ENCODE measurements at regions not wholly inside any gene's neighbourhood (a gene's known extent, or its start where the extent isn't known, plus 50 kb on each side); places are given as distances from the start of the nearest gene placed in this dataset.

GRCh38 chr1:38265293-38266196 lies 219.0 kb upstream of the POU3F1 start:
- H3K36me3 ChIP-seq (ENCODE audit: insufficient read depth, low read length) = no peaks in the 10 kb centered on the region
- peaks cover 24% of the 10 kb centered on the region for H3K4me1 ChIP-seq (ENCODE audit: insufficient read depth, low read length)
- no peaks in the 10 kb centered on the region for H3K9me3 ChIP-seq (ENCODE audit: control insufficient read depth, insufficient read depth, low read length)
- H3K9ac ChIP-seq (ENCODE audit: low read depth, low read length) = no peak overlapping the region

GRCh38 chr1:38263438-38263837 lies 216.8 kb upstream of the POU3F1 start:
- Histone ChIP-seq H3K4me1 (ENCODE audit: insufficient read depth, low read length) (peaks cover 13% of the 10 kb centered on the region), H3K36me3 (ENCODE audit: insufficient read depth, low read length) (no peaks in the 10 kb centered on the region)

GRCh38 chr1:38261574-38261973 lies 215.0 kb upstream of the POU3F1 start:
- no peak overlapping the region for H3K9ac ChIP-seq (ENCODE audit: low read depth, low read length)
- H3K4me1 ChIP-seq (ENCODE audit: insufficient read depth, low read length) = peaks cover 3% of the 10 kb centered on the region; the same call in 1 of the 2 replicates
- H3K9me3 ChIP-seq (ENCODE audit: control insufficient read depth, insufficient read depth, low read length) = no peaks in the 10 kb centered on the region

More at GRCh38 chr1:38263438-38263837, 216.8 kb upstream of the POU3F1 start:
- Histone ChIP-seq H3K9ac (ENCODE audit: low read depth, low read length) (no peak overlapping the region), H3K9me3 (ENCODE audit: control insufficient read depth, insufficient read depth, low read length) (no peaks in the 10 kb centered on the region)

GRCh38 chr1:38258085-38258627 lies 211.6 kb upstream of the POU3F1 start:
- H3K9me3 ChIP-seq (ENCODE audit: control insufficient read depth, insufficient read depth, low read length) = no peaks in the 10 kb centered on the region
- H3K36me3 ChIP-seq (ENCODE audit: insufficient read depth, low read length) = no peaks in the 10 kb centered on the region
- H3K9ac ChIP-seq (ENCODE audit: low read depth, low read length) = no peak overlapping the region
- H3K4me1 ChIP-seq (ENCODE audit: insufficient read depth, low read length) = no peaks in the 10 kb centered on the region

More at GRCh38 chr1:38261574-38261973, 215.0 kb upstream of the POU3F1 start:
- no peaks in the 10 kb centered on the region for H3K36me3 ChIP-seq (ENCODE audit: insufficient read depth, low read length)

GRCh38 chr1:38257374-38257773 lies 210.8 kb upstream of the POU3F1 start:
- no peaks in the 10 kb centered on the region for H3K9me3 ChIP-seq (ENCODE audit: control insufficient read depth, insufficient read depth, low read length)
- no peaks in the 10 kb centered on the region for H3K36me3 ChIP-seq (ENCODE audit: insufficient read depth, low read length)
- no peak overlapping the region for H3K9ac ChIP-seq (ENCODE audit: low read depth, low read length)
- no peaks in the 10 kb centered on the region for H3K4me1 ChIP-seq (ENCODE audit: insufficient read depth, low read length)

DNA sequence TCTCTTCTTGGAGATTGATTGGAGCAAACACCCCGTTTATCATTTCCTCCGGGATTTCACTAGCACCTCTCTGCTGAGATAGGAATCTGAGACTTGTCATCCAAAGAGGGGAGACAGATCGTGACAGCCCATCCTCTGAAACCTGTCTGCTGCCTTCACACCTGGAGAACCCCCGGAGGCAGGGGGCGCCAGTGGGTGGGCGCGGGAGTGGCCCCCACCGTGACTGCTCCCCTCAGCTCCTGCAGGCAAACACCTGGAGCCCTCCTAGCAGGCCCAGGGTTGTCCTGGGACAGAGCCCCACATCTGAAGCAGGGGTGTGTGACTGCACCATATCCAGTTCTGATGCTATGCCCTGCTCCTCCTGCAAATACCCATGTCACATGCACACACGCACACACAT lies 209.5 kb upstream of the POU3F1 start:
- Histone ChIP-seq H3K9me3 (ENCODE audit: control insufficient read depth, insufficient read depth, low read length) (no peaks in the 10 kb centered on the region), H3K4me1 (ENCODE audit: insufficient read depth, low read length) (no peaks in the 10 kb centered on the region), H3K9ac (ENCODE audit: low read depth, low read length) (no peak overlapping the region), H3K36me3 (ENCODE audit: insufficient read depth, low read length) (no peaks in the 10 kb centered on the region)

- Histone ChIP-seq H3K9me3 (ENCODE audit: control insufficient read depth, insufficient read depth, low read length) (no peaks in the 10 kb centered on the region), H3K4me1 (ENCODE audit: insufficient read depth, low read length) (no peaks in the 10 kb centered on the region), H3K36me3 (ENCODE audit: insufficient read depth, low read length) (no peaks in the 10 kb centered on the region), H3K9ac (ENCODE audit: low read depth, low read length) (no peak overlapping the region)
Measured at GRCh38 chr1:38253314-38253713, 206.7 kb upstream of the POU3F1 start.

DNA sequence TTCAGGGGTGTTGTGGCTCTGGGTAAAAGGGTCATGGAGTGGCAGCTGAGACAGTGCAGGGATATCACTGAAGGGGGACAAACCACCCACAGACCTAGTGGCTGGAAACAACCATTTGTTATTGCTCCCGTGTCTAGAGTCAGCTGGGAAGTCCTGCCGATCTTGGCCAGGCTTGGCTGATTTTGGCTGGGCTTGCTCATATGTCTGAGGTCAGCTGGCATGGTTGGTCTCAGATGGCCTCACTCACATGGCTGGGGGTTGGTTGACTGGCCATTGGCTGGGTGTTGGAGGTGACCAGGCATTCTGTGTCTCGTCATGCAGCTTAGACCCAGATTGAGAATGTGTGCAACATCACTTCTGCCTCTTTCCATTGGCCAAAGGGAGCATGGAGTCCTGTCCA lies 203.8 kb upstream of the POU3F1 start:
- Histone ChIP-seq H3K4me1 (ENCODE audit: insufficient read depth, low read length) (peaks cover 7% of the 10 kb centered on the region; the same call in 1 of the 2 replicates), H3K9ac (ENCODE audit: low read depth, low read length) (no peak overlapping the region), H3K36me3 (ENCODE audit: insufficient read depth, low read length) (no peaks in the 10 kb centered on the region), H3K9me3 (ENCODE audit: control insufficient read depth, insufficient read depth, low read length) (no peaks in the 10 kb centered on the region)

DNA sequence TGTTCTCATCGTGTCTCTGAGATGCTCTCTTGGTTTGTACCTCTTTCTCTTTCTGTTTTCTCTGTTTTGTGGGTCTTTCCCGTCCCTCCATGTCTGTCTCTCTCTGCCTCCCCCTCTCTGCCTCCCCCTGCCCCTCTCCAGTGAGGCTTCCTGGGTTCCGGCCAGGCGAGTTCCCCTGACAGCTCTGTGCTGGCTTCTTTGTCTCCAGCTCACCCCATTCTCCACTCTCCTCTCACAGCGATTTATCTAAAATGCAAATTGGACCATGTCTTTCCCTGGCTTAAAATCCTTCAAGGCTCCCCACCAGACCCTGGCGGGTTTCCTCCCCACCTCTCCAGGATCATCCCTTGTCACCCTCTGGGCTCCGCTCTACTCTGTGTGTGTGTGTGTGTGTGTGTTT lies 202.4 kb upstream of the POU3F1 start:
- no peak overlapping the region for H3K9ac ChIP-seq (ENCODE audit: low read depth, low read length)
- H3K36me3 ChIP-seq (ENCODE audit: insufficient read depth, low read length) = no peaks in the 10 kb centered on the region
- no peaks in the 10 kb centered on the region for H3K9me3 ChIP-seq (ENCODE audit: control insufficient read depth, insufficient read depth, low read length)
- peaks cover 18% of the 10 kb centered on the region for H3K4me1 ChIP-seq (ENCODE audit: insufficient read depth, low read length)

GRCh38 chr1:38246955-38247952 lies 200.7 kb upstream of the POU3F1 start:
- H3K9ac ChIP-seq (ENCODE audit: low read depth, low read length) = no peak overlapping the region
- no peaks in the 10 kb centered on the region for H3K36me3 ChIP-seq (ENCODE audit: insufficient read depth, low read length)
- H3K4me1 ChIP-seq (ENCODE audit: insufficient read depth, low read length) = peaks cover 35% of the 10 kb centered on the region
- H3K9me3 ChIP-seq (ENCODE audit: control insufficient read depth, insufficient read depth, low read length) = no peaks in the 10 kb centered on the region

- Histone ChIP-seq H3K36me3 (ENCODE audit: insufficient read depth, low read length) (no peaks in the 10 kb centered on the region), H3K9me3 (ENCODE audit: control insufficient read depth, insufficient read depth, low read length) (no peaks in the 10 kb centered on the region)
Measured at GRCh38 chr1:38244218-38244845, 197.7 kb upstream of the POU3F1 start.

GRCh38 chr1:38243106-38243505 lies 196.5 kb upstream of the POU3F1 start:
- peaks cover 36% of the 10 kb centered on the region for H3K4me1 ChIP-seq (ENCODE audit: insufficient read depth, low read length)
- H3K9me3 ChIP-seq (ENCODE audit: control insufficient read depth, insufficient read depth, low read length) = no peaks in the 10 kb centered on the region
- no peaks in the 10 kb centered on the region for H3K36me3 ChIP-seq (ENCODE audit: insufficient read depth, low read length)
- H3K9ac ChIP-seq (ENCODE audit: low read depth, low read length) = no peak overlapping the region

More at GRCh38 chr1:38244218-38244845, 197.7 kb upstream of the POU3F1 start:
- Histone ChIP-seq H3K4me1 (ENCODE audit: insufficient read depth, low read length) (peaks cover 36% of the 10 kb centered on the region), H3K9ac (ENCODE audit: low read depth, low read length) (no peak overlapping the region)

DNA sequence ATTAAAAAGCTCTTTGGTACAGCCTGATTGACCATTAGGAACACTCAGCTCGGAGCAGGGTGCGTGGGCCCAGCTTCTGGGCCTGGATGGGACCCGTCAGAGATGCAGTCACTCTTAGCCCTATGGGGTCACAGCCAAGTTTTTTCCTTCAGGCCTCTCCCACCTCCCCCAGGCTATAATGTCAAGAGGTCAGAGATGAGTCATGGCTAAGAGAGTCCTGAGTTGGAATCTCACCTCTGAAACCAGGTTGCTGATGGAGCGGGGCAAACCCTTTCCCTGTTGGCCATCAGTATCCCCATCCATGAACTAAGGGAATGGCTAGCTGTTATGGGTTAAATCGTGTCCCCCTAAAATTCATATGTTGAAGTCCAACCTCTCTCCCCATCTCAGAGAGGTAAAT lies 195.9 kb upstream of the POU3F1 start:
- Histone ChIP-seq H3K9ac (ENCODE audit: low read depth, low read length) (no peak overlapping the region), H3K36me3 (ENCODE audit: insufficient read depth, low read length) (no peaks in the 10 kb centered on the region), H3K4me1 (ENCODE audit: insufficient read depth, low read length) (peaks cover 36% of the 10 kb centered on the region), H3K9me3 (ENCODE audit: control insufficient read depth, insufficient read depth, low read length) (no peaks in the 10 kb centered on the region)

All from ES-I3 (cell line).